CD4-positive, alpha-beta T cell treated with Interleukin-6 at 100 ng/mL for 8 hours (primary cell): ENCODE measurements at regions not wholly inside any gene's neighbourhood (a gene's known extent, or its start where the extent isn't known, plus 50 kb on each side); places are given as distances from the start of the nearest gene placed in this dataset.

Experiments used
- DNase-seq: peaks from one replicate; pipeline ENCODE4 v3.0.0-alpha.2; 2020; ENCODE audit warnings: mixed read lengths, low spot score

- no peak for DNase-seq
Measured at GRCh38 chr14:98297567-98297966, 974.4 kb downstream of the BCL11B start.

GRCh38 chr14:98298481-98299244, 973.3 kb downstream of the BCL11B start:
- DNase-seq: no peak

GRCh38 chr14:98301681-98302080, 970.3 kb downstream of the BCL11B start:
- DNase-seq: no peak

GRCh38 chr14:98304574-98304973, 967.4 kb downstream of the BCL11B start:
- DNase-seq: no peak

- DNase-seq: no peak
Measured at GRCh38 chr14:98309591-98309990, 962.4 kb downstream of the BCL11B start.

GRCh38 chr14:98312006-98312405, 960.0 kb downstream of the BCL11B start:
- DNase-seq: no peak

- DNase-seq: no peak
Measured at GRCh38 chr14:98321841-98322240, 950.2 kb downstream of the BCL11B start.

- DNase-seq: no peak
Measured at GRCh38 chr14:98323836-98324235, 948.2 kb downstream of the BCL11B start.

- no peak for DNase-seq
Measured at GRCh38 chr14:98325761-98326160, 946.2 kb downstream of the BCL11B start.

- DNase-seq: no peak
Measured at GRCh38 chr14:98328496-98328895, 943.5 kb downstream of the BCL11B start.

- no peak for DNase-seq
Measured at GRCh38 chr14:98334186-98334585, 937.8 kb downstream of the BCL11B start.

- DNase-seq: no peak
Measured at GRCh38 chr14:98341211-98341610, 930.8 kb downstream of the BCL11B start.

GRCh38 chr14:98345161-98345560, 926.8 kb downstream of the BCL11B start:
- no peak for DNase-seq

- no peak for DNase-seq
Measured at GRCh38 chr14:98347686-98348085, 924.3 kb downstream of the BCL11B start.

- no peak for DNase-seq
Measured at GRCh38 chr14:98348505-98348904, 923.5 kb downstream of the BCL11B start.

GRCh38 chr14:98350213-98350612, 921.8 kb downstream of the BCL11B start:
- no peak for DNase-seq

- no peak for DNase-seq
Measured at GRCh38 chr14:98364961-98365360, 907.0 kb downstream of the BCL11B start.

GRCh38 chr14:98366429-98366828, 905.6 kb downstream of the BCL11B start:
- no peak for DNase-seq

GRCh38 chr14:98368221-98368620, 903.8 kb downstream of the BCL11B start:
- no peak for DNase-seq

- no peak for DNase-seq
Measured at GRCh38 chr14:98368916-98369315, 903.1 kb downstream of the BCL11B start.

- DNase-seq: no peak
Measured at GRCh38 chr14:98369344-98369743, 902.7 kb downstream of the BCL11B start.

GRCh38 chr14:98370352-98370751, 901.6 kb downstream of the BCL11B start:
- DNase-seq: no peak

- no peak for DNase-seq
Measured at GRCh38 chr14:98371141-98371540, 900.9 kb downstream of the BCL11B start.

- no peak for DNase-seq
Measured at GRCh38 chr14:98374136-98374535, 897.9 kb downstream of the BCL11B start.
